H1 (cell line): ENCODE measurements at regions not wholly inside any gene's neighbourhood (a gene's known extent, or its start where the extent isn't known, plus 50 kb on each side); places are given as distances from the start of the nearest gene placed in this dataset.

Experiments used
- CBX5 ChIP-seq: fragments of 300-800, 300-1000 bp; sonication (generic); IDR thresholded peaks from 2 replicates; pipeline ENCODE4 v1.7.1; 2016; ENCODE audit warnings: antibody characterized with exemption, low read length, low read depth
- CTCF ChIP-seq, 3 experiments: IDR thresholded peaks; 1 replicate in 2 of 3; 2 replicates in 1 of 3; pipeline versions ENCODE4 v1.5.1 to v1.6.1; 2011; ENCODE audit warnings: low read length in 3 of 3, mild to moderate bottlenecking in 3 of 3, inconsistent platforms in 2 of 3, low read depth in 1 of 3, moderate library complexity in 1 of 3; ENCODE audit not compliant: insufficient read depth in 1 of 3; ENCODE audit errors: control extremely low read depth in 1 of 3
- RXRA ChIP-seq: IDR thresholded peaks from 2 replicates; pipeline ENCODE4 v1.6.1; 2011; ENCODE audit warnings: low read depth, mild to moderate bottlenecking, low read length, moderate library complexity; ENCODE audit not compliant: insufficient read depth

- TF ChIP-seq RXRA (no peak), CBX5 (no peak), CTCF (IDR thresholded peaks at IDR 0.05; ENCODE audit: control extremely low read depth in 1 of 3, insufficient read depth in 1 of 3, low read depth in 1 of 3, low read length in 3 of 3) (no peak)
These were observed 136.2 kb upstream of the SLC30A5 start for GRCh38 chr5:68957591-68957990.
